Stimulated activated CD4-positive, alpha-beta T cell treated with anti-CD3 and anti-CD28 coated beads, Interleukin-2, amount 100 ng/mL, for 48 hours (primary cell): ENCODE measurements at regions not wholly inside any gene's neighbourhood (a gene's known extent, or its start where the extent isn't known, plus 50 kb on each side); places are given as distances from the start of the nearest gene placed in this dataset.

ENCODE experiments used
- DNase-seq, 2 donors: peaks; one replicate each; pipeline ENCODE4 v3.0.0-alpha.2; 2020

DNA sequence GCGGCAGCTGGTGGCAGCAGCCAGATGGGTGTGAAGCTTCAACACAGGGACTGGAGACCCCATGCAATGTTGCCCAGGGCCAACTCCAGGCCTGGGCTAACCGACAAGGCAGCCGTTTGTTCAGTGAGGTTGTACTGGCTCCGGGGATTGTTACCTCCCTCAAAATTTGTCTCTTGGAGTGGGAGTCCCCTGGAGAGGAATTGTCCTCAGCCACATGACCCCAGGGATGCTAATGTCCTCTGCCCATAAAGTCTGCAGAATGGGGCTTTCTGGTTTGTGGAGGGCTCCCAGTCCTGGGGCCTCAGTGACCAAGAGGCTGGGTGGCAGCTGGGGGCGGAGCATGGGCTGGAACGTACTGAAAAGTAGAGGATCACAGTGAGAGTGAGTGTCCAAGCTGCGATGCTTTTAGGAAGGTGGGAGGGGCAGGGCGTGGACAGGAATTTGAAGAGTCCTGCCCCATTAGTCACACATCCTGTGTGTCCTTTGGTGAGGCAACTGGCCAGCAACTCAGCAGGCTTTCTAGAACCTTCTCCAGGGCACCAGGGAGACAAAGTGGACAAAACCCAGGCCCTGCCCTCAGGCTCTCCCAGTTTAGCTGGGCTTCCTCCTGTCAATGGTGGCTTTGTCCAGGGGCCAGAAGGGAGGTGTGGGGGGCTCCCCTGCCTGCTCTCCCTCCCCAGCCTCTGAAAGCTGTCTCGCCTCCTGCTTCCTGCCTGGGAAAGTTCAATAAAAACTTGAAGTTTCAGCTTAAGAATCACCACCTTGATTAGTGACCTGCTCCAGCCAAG, 114.0 kb downstream of the NSG2 start:
- DNase-seq = no peak

DNA sequence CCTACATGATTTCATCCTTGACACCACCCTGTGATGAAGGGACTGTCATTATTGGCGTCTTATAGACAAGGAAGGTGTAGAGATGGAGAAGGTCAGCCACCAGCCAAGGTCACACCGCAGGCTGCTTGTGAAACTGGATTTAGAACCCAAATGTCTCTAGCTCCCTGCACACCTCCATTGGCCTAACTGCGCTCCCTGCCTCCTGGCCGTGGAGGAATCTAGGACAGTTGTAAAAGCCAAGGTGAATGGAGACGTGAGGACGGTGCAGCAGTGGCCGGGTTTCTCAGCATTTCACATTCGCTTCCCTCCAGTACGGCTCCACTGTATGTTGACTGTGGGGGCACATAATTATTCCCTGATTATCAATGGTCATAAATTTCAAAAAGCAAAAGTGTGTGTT, 119.9 kb downstream of the NSG2 start:
- DNase-seq = no peak

- DNase-seq = no peak
These were observed 120.9 kb downstream of the NSG2 start for GRCh38 chr5:174166231-174167079.

GRCh38 chr5:174167080-174167910, 121.8 kb downstream of the NSG2 start:
- DNase-seq = no peak

DNA sequence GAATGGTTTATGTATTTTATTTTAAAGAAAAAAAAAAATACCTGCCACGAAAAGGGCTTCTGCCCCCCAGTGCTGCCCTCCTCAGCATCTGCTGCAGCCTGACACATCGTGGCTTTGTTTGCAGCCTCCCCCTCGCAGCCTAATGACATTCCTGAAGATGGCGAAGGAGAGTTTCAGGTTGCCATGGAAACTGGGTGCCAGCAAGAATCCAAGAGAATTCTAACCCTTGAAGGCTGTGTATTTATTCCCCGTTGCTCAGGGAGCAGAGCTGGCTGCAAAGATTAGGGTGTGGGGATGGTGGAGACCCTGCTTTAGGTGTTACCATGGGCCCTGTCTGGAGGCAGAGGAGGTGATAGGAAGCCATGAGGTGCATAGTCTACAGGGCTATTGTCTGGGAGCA, 126.6 kb downstream of the NSG2 start:
- DNase-seq = no peak

- no peak for DNase-seq
These were observed 127.1 kb downstream of the NSG2 start for GRCh38 chr5:174172566-174172965.

GRCh38 chr5:174173766-174174165, 128.3 kb downstream of the NSG2 start:
- DNase-seq = no peak

GRCh38 chr5:174175716-174176268, 130.3 kb downstream of the NSG2 start:
- DNase-seq = no peak

GRCh38 chr5:174176511-174176910, 131.0 kb downstream of the NSG2 start:
- no peak for DNase-seq

- no peak for DNase-seq
These were observed 132.0 kb downstream of the NSG2 start for GRCh38 chr5:174177531-174177930.

DNA sequence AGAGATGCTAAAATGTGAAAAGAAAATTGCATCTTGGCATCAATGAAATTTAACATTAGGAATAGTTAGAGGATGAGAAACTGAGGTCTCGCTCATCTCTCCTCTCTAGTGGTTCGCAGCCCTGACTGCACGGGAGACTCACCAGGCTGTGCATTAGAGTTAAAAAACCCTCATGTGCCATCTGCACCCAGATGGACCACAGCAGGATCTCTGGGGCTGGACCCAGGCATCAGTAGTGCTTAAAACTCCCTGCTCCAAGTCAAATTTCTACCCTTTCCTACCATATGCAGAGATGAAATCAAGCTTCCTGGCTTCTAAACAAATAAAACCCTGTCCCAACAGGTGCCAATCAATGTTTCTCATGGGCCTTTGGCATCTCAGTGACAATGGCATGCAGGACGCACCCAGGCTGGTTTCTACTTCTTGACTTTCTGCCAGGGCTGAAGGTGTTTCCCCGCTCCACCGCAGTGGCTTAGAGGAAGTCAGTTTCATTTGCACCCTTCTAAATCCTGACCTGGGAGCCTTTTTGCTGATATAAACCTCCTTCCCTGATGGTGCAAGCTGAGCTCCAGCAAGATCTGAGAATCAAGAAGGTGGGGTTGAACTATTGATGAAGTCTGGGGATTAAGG, 132.6 kb downstream of the NSG2 start:
- no peak for DNase-seq

GRCh38 chr5:174180639-174181038, 135.1 kb downstream of the NSG2 start:
- no peak for DNase-seq

- no peak for DNase-seq
These were observed 136.6 kb downstream of the NSG2 start for GRCh38 chr5:174182111-174182510.

GRCh38 chr5:174183701-174184100, 138.2 kb downstream of the NSG2 start:
- DNase-seq = no peak

GRCh38 chr5:174185506-174185905, 140.0 kb downstream of the NSG2 start:
- no peak for DNase-seq

GRCh38 chr5:174186096-174186695, 140.7 kb downstream of the NSG2 start:
- no peak for DNase-seq

DNA sequence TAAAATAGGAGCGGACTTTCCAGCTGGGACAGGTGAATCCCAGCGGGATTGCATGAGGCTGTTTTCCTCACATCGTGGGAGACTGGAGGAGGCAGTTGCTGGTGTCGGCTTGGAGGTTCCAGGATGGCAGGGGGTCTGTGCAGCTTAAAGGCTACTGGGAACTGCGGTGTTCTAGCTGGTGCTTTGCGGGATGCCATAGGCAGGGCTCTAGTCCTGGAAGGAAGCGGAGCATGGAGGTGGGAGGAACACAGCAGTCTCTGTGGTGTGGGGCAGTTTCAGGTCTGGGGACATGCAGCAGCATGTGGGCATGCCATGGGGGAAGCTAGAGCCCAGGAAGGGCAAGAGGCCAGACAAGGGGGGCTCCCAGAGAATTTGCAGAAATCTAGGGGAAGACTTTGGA, 141.5 kb downstream of the NSG2 start:
- no peak for DNase-seq

GRCh38 chr5:174187481-174187880, 142.0 kb downstream of the NSG2 start:
- DNase-seq = no peak

GRCh38 chr5:174188295-174188694, 142.8 kb downstream of the NSG2 start:
- DNase-seq = no peak

- no peak for DNase-seq
These were observed 144.4 kb downstream of the NSG2 start for GRCh38 chr5:174189654-174190541.

DNA sequence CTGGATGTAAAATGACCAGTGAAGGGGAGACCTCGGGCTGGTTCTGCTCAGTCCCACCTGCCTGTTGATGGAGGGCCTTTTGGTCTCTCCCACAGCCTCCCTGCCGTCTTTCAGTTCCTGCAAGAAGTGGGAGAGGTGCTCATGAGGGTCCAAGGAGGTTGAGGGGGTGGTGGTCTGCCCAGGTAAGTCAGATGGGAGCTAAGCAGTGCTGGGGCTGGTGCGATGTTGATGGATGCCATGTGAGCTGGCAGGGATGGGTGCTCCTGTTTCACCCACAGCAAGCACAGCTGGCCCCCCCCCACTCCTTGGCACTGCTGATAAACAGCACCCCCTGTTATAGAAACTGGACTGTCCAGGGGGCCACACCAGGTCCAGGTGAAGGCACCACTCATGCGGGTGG, 145.6 kb downstream of the NSG2 start:
- no peak for DNase-seq
